Activated B cell treated with CpG ODN at 0.5 μM for 24 hours (primary cell): ENCODE measurements at regions not wholly inside any gene's neighbourhood (a gene's known extent, or its start where the extent isn't known, plus 50 kb on each side); places are given as distances from the start of the nearest gene placed in this dataset.

Source experiments
- ATAC-seq: fragments of 200-7000 bp; cut with Tn5 transposase; one replicate; pipeline ENCODE4 v1.10.0; 2021; ENCODE audit warnings: low read depth, mild to moderate bottlenecking, moderate library complexity
- CTCF ChIA-PET: fragments of 350-600 bp; sonication (Branson Sonifier 250); formaldehyde crosslinking; loops from one replicate; lab custom pipeline; 2021; ENCODE audit warnings: antibody characterized with exemption; lab: Charles Lee
- POLR2A ChIA-PET: fragments of 350-600 bp; sonication (Branson Sonifier 250); formaldehyde crosslinking; loops from one replicate; lab custom pipeline; 2021; ENCODE audit warnings: antibody characterized with exemption; lab: Charles Lee
- DNase-seq: peaks from one replicate; pipeline ENCODE4 v3.0.0; 2022
- H3K27ac Mint-ChIP-seq: one replicate; pipeline ENCODE4 v1.8.0; 2020; ENCODE audit warnings: mixed read lengths
- H3K27me3 Mint-ChIP-seq: one replicate; pipeline ENCODE4 v1.8.0; 2021; ENCODE audit warnings: mixed read lengths
- H3K36me3 Mint-ChIP-seq: one replicate; pipeline ENCODE4 v1.8.0; 2021; ENCODE audit warnings: low read depth, mixed read lengths
- H3K4me1 Mint-ChIP-seq: one replicate; pipeline ENCODE4 v1.8.0; 2021; ENCODE audit warnings: mixed read lengths
- H3K4me3 Mint-ChIP-seq: one replicate; pipeline ENCODE4 v1.8.0; 2020; ENCODE audit warnings: mild to moderate bottlenecking, mixed read lengths
- H3K9me3 Mint-ChIP-seq: one replicate; pipeline ENCODE4 v1.8.0; 2020; ENCODE audit warnings: mixed read lengths
- CTCF ChIP-seq: fragments of 200-600 bp; IDR thresholded peaks from one replicate; pipeline ENCODE4 v1.8.0; 2022; ENCODE audit warnings: antibody characterized with exemption, mild to moderate bottlenecking
- intact Hi-C: fragments of 100-400 bp; cut with micrococcal nuclease; formaldehyde crosslinking; loops from one replicate; pipeline ENCODE4 v1.15.1; 2024

GRCh38 chr12:24462946-24463345, 486.0 kb downstream of the BCAT1 start:
- no peak overlapping the region for H3K27ac Mint-ChIP-seq
- peaks cover 5% of the 10 kb centered on the region for H3K4me1 Mint-ChIP-seq
- no peaks in the 10 kb centered on the region for H3K9me3 Mint-ChIP-seq
- ATAC-seq (no peak), DNase-seq (no peak)
- no peaks in the 10 kb centered on the region for H3K36me3 Mint-ChIP-seq
- no peak for TF ChIP-seq CTCF
- H3K27me3 Mint-ChIP-seq: no peaks in the 10 kb centered on the region
- no peak overlapping the region for H3K4me3 Mint-ChIP-seq
- CTCF ChIA-PET: no interaction called here
- POLR2A ChIA-PET: no interaction called here
- intact Hi-C loops: no loop called here

GRCh38 chr12:24460506-24460905, 488.4 kb downstream of the BCAT1 start:
- DNase-seq (no peak), ATAC-seq (no peak)
- Mint-ChIP-seq H3K4me1 (no peaks in the 10 kb centered on the region), H3K27me3 (no peaks in the 10 kb centered on the region), H3K9me3 (no peaks in the 10 kb centered on the region), H3K36me3 (no peaks in the 10 kb centered on the region), H3K27ac (no peak overlapping the region), H3K4me3 (no peak overlapping the region)
- CTCF ChIA-PET: no interaction called here
- POLR2A ChIA-PET: no interaction called here
- intact Hi-C loops: no loop called here
- TF ChIP-seq CTCF: no peak

- DNase-seq (no peak), ATAC-seq (no peak)
- ChIA-PET CTCF (no interaction called here), POLR2A (no interaction called here)
- Mint-ChIP-seq H3K9me3 (no peaks in the 10 kb centered on the region), H3K4me3 (no peak overlapping the region), H3K4me1 (no peaks in the 10 kb centered on the region), H3K27me3 (no peaks in the 10 kb centered on the region), H3K36me3 (no peaks in the 10 kb centered on the region), H3K27ac (no peak overlapping the region)
- no peak for TF ChIP-seq CTCF
- intact Hi-C loops: no loop called here
Measured at GRCh38 chr12:24460099-24460498, 488.8 kb downstream of the BCAT1 start.

GRCh38 chr12:24455811-24456210, 493.1 kb downstream of the BCAT1 start:
- ChIA-PET CTCF (no interaction called here), POLR2A (no interaction called here)
- no peak for ATAC-seq
- Mint-ChIP-seq H3K27ac (no peak overlapping the region), H3K4me1 (no peaks in the 10 kb centered on the region), H3K4me3 (no peak overlapping the region), H3K36me3 (no peaks in the 10 kb centered on the region), H3K9me3 (no peaks in the 10 kb centered on the region), H3K27me3 (no peaks in the 10 kb centered on the region)
- intact Hi-C loops: loop anchor here (2.0 kb wide), 1 partner anchor 13 kb away; no protein-coding TSS in a partner anchor
- no peak for DNase-seq
- TF ChIP-seq CTCF: no peak

GRCh38 chr12:24447678-24448077, 498.2 kb upstream of the SOX5 start:
- TF ChIP-seq CTCF: no peak
- H3K36me3 Mint-ChIP-seq: no peaks in the 10 kb centered on the region
- POLR2A ChIA-PET: no interaction called here
- H3K4me3 Mint-ChIP-seq: no peak overlapping the region
- ATAC-seq (no peak), DNase-seq (no peak)
- H3K27ac Mint-ChIP-seq: no peak overlapping the region
- CTCF ChIA-PET: no interaction called here
- no peaks in the 10 kb centered on the region for H3K27me3 Mint-ChIP-seq
- peaks cover 10% of the 10 kb centered on the region for H3K4me1 Mint-ChIP-seq
- intact Hi-C loops: no loop called here
- H3K9me3 Mint-ChIP-seq: no peaks in the 10 kb centered on the region
